SK-N-SH (cell line): ENCODE measurements at regions not wholly inside any gene's neighbourhood (a gene's known extent, or its start where the extent isn't known, plus 50 kb on each side); places are given as distances from the start of the nearest gene placed in this dataset.

Experiments
- CTCF ChIA-PET: fragments of 300-600, 350-600 bp; formaldehyde crosslinking; extraction: SDS; loops from one replicate; lab custom pipeline; 2021; lab: Yijun Ruan, JAX
- POLR2A ChIA-PET: fragments of 350-600 bp; sonication (Branson Sonifier 250); formaldehyde crosslinking; extraction: SDS; loops from one replicate; lab custom pipeline; 2020; ENCODE audit warnings: antibody characterized with exemption, inconsistent platforms; lab: Yijun Ruan, JAX
- DNase-seq: peaks from one replicate; pipeline ENCODE4 v3.0.0; 2012
- H2AFZ ChIP-seq: fragments of 200-600 bp; sonication (generic); 2 replicates; pipeline ENCODE4 v1.8.1; 2016; ENCODE audit warnings: antibody characterized with exemption, mild to moderate bottlenecking, low read depth
- H3F3A ChIP-seq: fragments of 200-600 bp; sonication (generic); replicated peaks from 2 replicates; pipeline ENCODE3; 2016; ENCODE audit warnings: antibody characterized with exemption, mild to moderate bottlenecking; ENCODE audit not compliant: insufficient read depth
- H3K27ac ChIP-seq, 2 experiments: fragments of 200-500 bp in 1 of 2; fragments of 200-600 bp in 1 of 2; sonication (Bioruptor generic) in 1 of 2; sonication (generic), shearing (Covaris generic) in 1 of 2; 2 replicates each; pipeline versions ENCODE4 v1.5.1 to v1.6.1; 2014 to 2016; ENCODE audit warnings: low read depth in 2 of 2, inconsistent platforms in 1 of 2, low read length in 1 of 2, mild to moderate bottlenecking in 1 of 2, mixed read lengths in 1 of 2
- H3K27me3 ChIP-seq: fragments of 200-600 bp; sonication (generic), shearing (Covaris generic); 2 replicates; pipeline ENCODE4 v1.6.1; 2016; ENCODE audit warnings: mixed run types; ENCODE audit not compliant: insufficient read depth
- H3K36me3 ChIP-seq, 2 experiments: fragments of 200-500 bp in 1 of 2; fragments of 200-600 bp in 1 of 2; sonication (Bioruptor generic) in 1 of 2; sonication (generic) in 1 of 2; replicated peaks in 1 of 2; 2 replicates each; pipeline versions ENCODE3 to v1.5.1; 2014 to 2016; ENCODE audit warnings: low read length in 1 of 2, mild to moderate bottlenecking in 1 of 2; ENCODE audit not compliant: insufficient read depth in 2 of 2, control insufficient read depth in 1 of 2
- H3K4me1 ChIP-seq, 2 experiments: fragments of 200-500 bp in 1 of 2; fragments of 200-600 bp in 1 of 2; sonication (Bioruptor generic) in 1 of 2; sonication (generic), shearing (Covaris generic) in 1 of 2; 2 replicates each; pipeline versions ENCODE4 v1.5.1 to v1.6.1; 2014 to 2016; ENCODE audit warnings: low read depth in 1 of 2, low read length in 1 of 2, mixed run types in 1 of 2; ENCODE audit not compliant: insufficient read depth in 2 of 2, control insufficient read depth in 1 of 2
- H3K4me2 ChIP-seq: fragments of 200-600 bp; sonication (generic), shearing (Covaris generic); 2 replicates; pipeline ENCODE4 v1.6.1; 2017; ENCODE audit warnings: mixed run types
- H3K4me3 ChIP-seq, 2 experiments: fragments of 200-500 bp in 1 of 2; fragments of 200-600 bp in 1 of 2; sonication (Bioruptor generic) in 1 of 2; sonication (generic), shearing (Covaris generic) in 1 of 2; 2 replicates each; pipeline versions ENCODE4 v1.5.1 to v1.8.1; 2014 to 2016; ENCODE audit warnings: low read depth in 2 of 2, inconsistent platforms in 1 of 2, low read length in 1 of 2, mild to moderate bottlenecking in 1 of 2, mixed read lengths in 1 of 2, moderate library complexity in 1 of 2
- H3K79me2 ChIP-seq: fragments of 200-600 bp; sonication (generic); 2 replicates; pipeline ENCODE4 v1.8.1; 2017; ENCODE audit warnings: mild to moderate bottlenecking; ENCODE audit not compliant: insufficient read depth
- H3K9ac ChIP-seq: fragments of 200-600 bp; sonication (generic); 2 replicates; pipeline ENCODE4 v1.6.1; 2017; ENCODE audit warnings: mixed run types
- H3K9me2 ChIP-seq: fragments of 200-600 bp; sonication (generic); 2 replicates; pipeline ENCODE4 v1.6.1; 2017; ENCODE audit warnings: mixed run types
- H3K9me3 ChIP-seq: fragments of 200-600 bp; sonication (generic); 2 replicates; pipeline ENCODE4 v1.6.1; 2017; ENCODE audit warnings: mixed run types, mild to moderate bottlenecking, moderate library complexity
- H4K20me1 ChIP-seq: fragments of 200-600 bp; sonication (generic); 2 replicates; pipeline ENCODE4 v1.6.1; 2017; ENCODE audit warnings: mild to moderate bottlenecking, mixed run types; ENCODE audit not compliant: insufficient read depth
- ELF1 ChIP-seq: IDR thresholded peaks from 2 replicates; pipeline ENCODE4 v1.4.0; 2012
- EZH2phosphoT487 ChIP-seq: fragments of 200-600 bp; sonication (generic); IDR thresholded peaks from 2 replicates; pipeline ENCODE4 v1.6.1; 2017; ENCODE audit warnings: low read depth, mixed run types, mild to moderate bottlenecking, antibody characterized with exemption, moderate library complexity, borderline replicate concordance
- JUND ChIP-seq: IDR thresholded peaks from 2 replicates; pipeline ENCODE4 v1.4.0; 2012
- MXI1 ChIP-seq: IDR thresholded peaks from 2 replicates; pipeline ENCODE4 v1.6.1; 2012; ENCODE audit warnings: mild to moderate bottlenecking, low read depth, low read length, improper control_type of control experiment
- POLR2AphosphoS5 ChIP-seq: IDR thresholded peaks from 2 replicates; pipeline ENCODE4 v1.6.1; 2012; ENCODE audit warnings: low read depth, low read length
- RXRA ChIP-seq: IDR thresholded peaks from 2 replicates; pipeline ENCODE4 v1.4.0; 2012; ENCODE audit warnings: low read depth, mild to moderate bottlenecking, borderline replicate concordance
- TAF1 ChIP-seq: IDR thresholded peaks from 2 replicates; pipeline ENCODE4 v1.6.1; 2012; ENCODE audit warnings: low read depth, mild to moderate bottlenecking, low read length, moderate library complexity, borderline replicate concordance
- USF1 ChIP-seq: IDR thresholded peaks from 2 replicates; pipeline ENCODE4 v1.4.0; 2012; ENCODE audit warnings: low read depth, borderline replicate concordance
- WGBS: methylation state at CpG from one replicate; pipeline ENCODE4 v1.1.6; 2017; ENCODE audit warnings: low lambda C conversion rate; 5-methylcytosine and 5-hydroxymethylcytosine counted together
- TF ChIP-seq, protein P1 (sequence below): fragments of 200-600 bp; sonication (generic); IDR thresholded peaks from 2 replicates; pipeline ENCODE4 v1.6.1; 2017; ENCODE audit warnings: antibody characterized with exemption, mild to moderate bottlenecking, moderate library complexity
- TF ChIP-seq, protein P2 (sequence below): IDR thresholded peaks from 2 replicates; pipeline ENCODE4 v1.6.1; 2012; ENCODE audit warnings: mild to moderate bottlenecking, low read depth, low read length, moderate library complexity

GRCh38 chr18:79624356-79625170 lies 55.0 kb upstream of the CTDP1 start:
- TF ChIP-seq USF1 = no peak
- no peak for TF ChIP-seq EZH2phosphoT487
- TF ChIP-seq, protein P1, sequence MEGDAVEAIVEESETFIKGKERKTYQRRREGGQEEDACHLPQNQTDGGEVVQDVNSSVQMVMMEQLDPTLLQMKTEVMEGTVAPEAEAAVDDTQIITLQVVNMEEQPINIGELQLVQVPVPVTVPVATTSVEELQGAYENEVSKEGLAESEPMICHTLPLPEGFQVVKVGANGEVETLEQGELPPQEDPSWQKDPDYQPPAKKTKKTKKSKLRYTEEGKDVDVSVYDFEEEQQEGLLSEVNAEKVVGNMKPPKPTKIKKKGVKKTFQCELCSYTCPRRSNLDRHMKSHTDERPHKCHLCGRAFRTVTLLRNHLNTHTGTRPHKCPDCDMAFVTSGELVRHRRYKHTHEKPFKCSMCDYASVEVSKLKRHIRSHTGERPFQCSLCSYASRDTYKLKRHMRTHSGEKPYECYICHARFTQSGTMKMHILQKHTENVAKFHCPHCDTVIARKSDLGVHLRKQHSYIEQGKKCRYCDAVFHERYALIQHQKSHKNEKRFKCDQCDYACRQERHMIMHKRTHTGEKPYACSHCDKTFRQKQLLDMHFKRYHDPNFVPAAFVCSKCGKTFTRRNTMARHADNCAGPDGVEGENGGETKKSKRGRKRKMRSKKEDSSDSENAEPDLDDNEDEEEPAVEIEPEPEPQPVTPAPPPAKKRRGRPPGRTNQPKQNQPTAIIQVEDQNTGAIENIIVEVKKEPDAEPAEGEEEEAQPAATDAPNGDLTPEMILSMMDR = no peak
- no peak for TF ChIP-seq JUND
- no peak for TF ChIP-seq MXI1
- TF ChIP-seq RXRA = no peak
- no peak for TF ChIP-seq ELF1
- TF ChIP-seq, protein P2, sequence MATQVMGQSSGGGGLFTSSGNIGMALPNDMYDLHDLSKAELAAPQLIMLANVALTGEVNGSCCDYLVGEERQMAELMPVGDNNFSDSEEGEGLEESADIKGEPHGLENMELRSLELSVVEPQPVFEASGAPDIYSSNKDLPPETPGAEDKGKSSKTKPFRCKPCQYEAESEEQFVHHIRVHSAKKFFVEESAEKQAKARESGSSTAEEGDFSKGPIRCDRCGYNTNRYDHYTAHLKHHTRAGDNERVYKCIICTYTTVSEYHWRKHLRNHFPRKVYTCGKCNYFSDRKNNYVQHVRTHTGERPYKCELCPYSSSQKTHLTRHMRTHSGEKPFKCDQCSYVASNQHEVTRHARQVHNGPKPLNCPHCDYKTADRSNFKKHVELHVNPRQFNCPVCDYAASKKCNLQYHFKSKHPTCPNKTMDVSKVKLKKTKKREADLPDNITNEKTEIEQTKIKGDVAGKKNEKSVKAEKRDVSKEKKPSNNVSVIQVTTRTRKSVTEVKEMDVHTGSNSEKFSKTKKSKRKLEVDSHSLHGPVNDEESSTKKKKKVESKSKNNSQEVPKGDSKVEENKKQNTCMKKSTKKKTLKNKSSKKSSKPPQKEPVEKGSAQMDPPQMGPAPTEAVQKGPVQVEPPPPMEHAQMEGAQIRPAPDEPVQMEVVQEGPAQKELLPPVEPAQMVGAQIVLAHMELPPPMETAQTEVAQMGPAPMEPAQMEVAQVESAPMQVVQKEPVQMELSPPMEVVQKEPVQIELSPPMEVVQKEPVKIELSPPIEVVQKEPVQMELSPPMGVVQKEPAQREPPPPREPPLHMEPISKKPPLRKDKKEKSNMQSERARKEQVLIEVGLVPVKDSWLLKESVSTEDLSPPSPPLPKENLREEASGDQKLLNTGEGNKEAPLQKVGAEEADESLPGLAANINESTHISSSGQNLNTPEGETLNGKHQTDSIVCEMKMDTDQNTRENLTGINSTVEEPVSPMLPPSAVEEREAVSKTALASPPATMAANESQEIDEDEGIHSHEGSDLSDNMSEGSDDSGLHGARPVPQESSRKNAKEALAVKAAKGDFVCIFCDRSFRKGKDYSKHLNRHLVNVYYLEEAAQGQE = no peak
- no peak for TF ChIP-seq TAF1
- TF ChIP-seq POLR2AphosphoS5 = no peak
- Histone ChIP-seq H3K4me1 (no peaks in the 10 kb centered on the region), H3K9me2 (no peaks in the 10 kb centered on the region), H3K36me3 (no peaks in the 10 kb centered on the region), H3K9me3 (no peaks in the 10 kb centered on the region), H3K27me3 (peaks cover 91% of the 10 kb centered on the region), H3K27ac (no peak overlapping the region), H2AFZ (no peak overlapping the region), H3K9ac (no peak overlapping the region), H4K20me1 (no peaks in the 10 kb centered on the region), H3K79me2 (no peaks in the 10 kb centered on the region), H3K4me2 (no peak overlapping the region), H3K4me3 (no peak overlapping the region), H3F3A (no peaks in the 10 kb centered on the region)
- ChIA-PET CTCF (interaction anchor here (1.2 kb wide), 1 partner anchor 239 kb away, joined by 3 read pairs; no protein-coding TSS in a partner anchor), POLR2A (no interaction called here)
- DNase-seq = no peak
- WGBS = 32% methylated on average over 8 of the region's 8 CpGs
